C4-2B (cell line): ENCODE measurements at regions not wholly inside any gene's neighbourhood (a gene's known extent, or its start where the extent isn't known, plus 50 kb on each side); places are given as distances from the start of the nearest gene placed in this dataset.

Experiments used
- ZFX ChIP-seq: fragments of 450-650 bp; IDR thresholded peaks from 2 replicates; pipeline ENCODE4 v1.6.1; 2017
- TF ChIP-seq, protein P1 (sequence below): fragments of 450-650 bp; conservative IDR thresholded peaks from 2 replicates; pipeline ENCODE4 v1.5.1; 2017; ENCODE audit warnings: mild to moderate bottlenecking

DNA sequence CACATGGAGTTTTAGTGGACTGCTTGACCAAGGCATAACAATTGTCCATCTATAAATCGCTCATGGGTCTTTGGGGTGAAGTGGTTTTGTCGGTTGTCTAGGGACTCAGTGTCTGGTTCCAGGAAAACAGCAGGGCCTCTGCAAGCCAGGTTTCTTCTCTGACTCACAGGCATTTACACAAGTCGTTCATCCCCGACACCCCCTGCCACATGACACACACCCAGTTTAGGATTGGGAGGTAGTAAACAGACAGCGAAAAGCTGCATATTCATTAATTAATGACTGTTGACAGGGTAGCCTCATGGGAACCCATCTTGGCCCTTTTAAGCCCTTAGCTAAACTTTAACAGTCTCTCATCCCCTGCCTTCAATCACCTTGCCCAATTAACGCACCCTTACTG lies 194.8 kb upstream of the ACVR2A start:
- TF ChIP-seq, protein P1, sequence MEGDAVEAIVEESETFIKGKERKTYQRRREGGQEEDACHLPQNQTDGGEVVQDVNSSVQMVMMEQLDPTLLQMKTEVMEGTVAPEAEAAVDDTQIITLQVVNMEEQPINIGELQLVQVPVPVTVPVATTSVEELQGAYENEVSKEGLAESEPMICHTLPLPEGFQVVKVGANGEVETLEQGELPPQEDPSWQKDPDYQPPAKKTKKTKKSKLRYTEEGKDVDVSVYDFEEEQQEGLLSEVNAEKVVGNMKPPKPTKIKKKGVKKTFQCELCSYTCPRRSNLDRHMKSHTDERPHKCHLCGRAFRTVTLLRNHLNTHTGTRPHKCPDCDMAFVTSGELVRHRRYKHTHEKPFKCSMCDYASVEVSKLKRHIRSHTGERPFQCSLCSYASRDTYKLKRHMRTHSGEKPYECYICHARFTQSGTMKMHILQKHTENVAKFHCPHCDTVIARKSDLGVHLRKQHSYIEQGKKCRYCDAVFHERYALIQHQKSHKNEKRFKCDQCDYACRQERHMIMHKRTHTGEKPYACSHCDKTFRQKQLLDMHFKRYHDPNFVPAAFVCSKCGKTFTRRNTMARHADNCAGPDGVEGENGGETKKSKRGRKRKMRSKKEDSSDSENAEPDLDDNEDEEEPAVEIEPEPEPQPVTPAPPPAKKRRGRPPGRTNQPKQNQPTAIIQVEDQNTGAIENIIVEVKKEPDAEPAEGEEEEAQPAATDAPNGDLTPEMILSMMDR, result no peak
- TF ChIP-seq ZFX, result no peak
